H1 (cell line): ENCODE measurements at regions not wholly inside any gene's neighbourhood (a gene's known extent, or its start where the extent isn't known, plus 50 kb on each side); places are given as distances from the start of the nearest gene placed in this dataset.

Experiments used
- CTCF ChIA-PET: fragments of 300-600 bp; sonication (Branson Sonifier 250); formaldehyde crosslinking; loops from one replicate; lab custom pipeline; 2021; ENCODE audit not compliant: partially characterized antibody; lab: Charles Lee
- POLR2A ChIA-PET: fragments of 300-600 bp; sonication (Branson Sonifier 250); formaldehyde crosslinking; loops from one replicate; lab custom pipeline; 2021; ENCODE audit warnings: inconsistent platforms; ENCODE audit not compliant: partially characterized antibody; lab: Charles Lee
- DNase-seq, 2 experiments: peaks; one replicate each; pipeline versions ENCODE4 v3.0.0 to v3.0.0-alpha.2; 2010 to 2022; ENCODE audit warnings: low spot score in 2 of 2, low read depth in 1 of 2, mixed read lengths in 1 of 2
- FAIRE-seq: peaks from 2 replicates; lab custom pipeline; 2011; peaks lifted over from hg19 to GRCh38; lab: Jason Lieb, UNC
- H2AFZ ChIP-seq: 2 replicates; pipeline ENCODE4 v1.8.1; 2012; ENCODE audit warnings: low read length, inconsistent platforms
- H2AK5ac ChIP-seq: 2 replicates; pipeline ENCODE4 v1.6.1; 2013; ENCODE audit warnings: low read depth, low read length
- H2BK120ac ChIP-seq: replicated peaks from 2 replicates; pipeline ENCODE3; 2013; ENCODE audit warnings: low read depth, low read length, inconsistent platforms
- H2BK12ac ChIP-seq: 2 replicates; pipeline ENCODE4 v1.6.1; 2013; ENCODE audit warnings: low read depth, low read length
- H2BK15ac ChIP-seq: 2 replicates; pipeline ENCODE4 v1.6.1; 2013; ENCODE audit warnings: low read length
- H2BK20ac ChIP-seq: 2 replicates; pipeline ENCODE4 v1.6.1; 2013; ENCODE audit warnings: low read length
- H2BK5ac ChIP-seq: 2 replicates; pipeline ENCODE4 v1.6.1; 2013; ENCODE audit warnings: low read depth, low read length
- H3K14ac ChIP-seq: 2 replicates; pipeline ENCODE4 v1.6.1; 2013; ENCODE audit warnings: inconsistent platforms; ENCODE audit not compliant: insufficient read length
- H3K18ac ChIP-seq: 2 replicates; pipeline ENCODE4 v1.6.1; 2013; ENCODE audit warnings: low read length; ENCODE audit errors: extremely low read depth
- H3K23ac ChIP-seq: 2 replicates; pipeline ENCODE4 v1.6.1; 2013; ENCODE audit warnings: inconsistent platforms; ENCODE audit not compliant: insufficient read length
- H3K23me2 ChIP-seq: 2 replicates; pipeline ENCODE4 v1.6.1; 2013; ENCODE audit warnings: low read depth, low read length
- H3K27ac ChIP-seq: 2 replicates; pipeline ENCODE4 v1.6.1; 2011; ENCODE audit warnings: low read depth, low read length, inconsistent platforms
- H3K27me3 ChIP-seq, 4 experiments: replicated peaks in 1 of 4; 1 replicate in 1 of 4; 2 replicates in 3 of 4; pipeline versions ENCODE4 v1.6.1 to v1.8.1; 2011 to 2013; ENCODE audit warnings: low read length in 3 of 4, mild to moderate bottlenecking in 3 of 4, inconsistent platforms in 2 of 4, mixed read lengths in 2 of 4, moderate library complexity in 1 of 4; ENCODE audit not compliant: control insufficient read depth in 3 of 4, insufficient read depth in 3 of 4; ENCODE audit errors: extremely low read depth in 1 of 4
- H3K36me3 ChIP-seq, 4 experiments: 2 replicates each; pipeline versions ENCODE4 v1.6.1 to v1.8.1; 2011 to 2013; ENCODE audit warnings: mild to moderate bottlenecking in 4 of 4, low read length in 3 of 4, moderate library complexity in 2 of 4, control low read depth in 1 of 4, inconsistent platforms in 1 of 4; ENCODE audit not compliant: insufficient read depth in 4 of 4, control insufficient read depth in 2 of 4
- H3K4ac ChIP-seq: replicated peaks from 2 replicates; pipeline ENCODE3; 2013; ENCODE audit warnings: low read length, low read depth, mixed read lengths, inconsistent platforms; ENCODE audit not compliant: insufficient read length
- H3K4me1 ChIP-seq, 4 experiments: replicated peaks in 1 of 4; 1 replicate in 1 of 4; 2 replicates in 3 of 4; pipeline versions ENCODE4 v1.6.1 to v1.8.1; 2011 to 2013; ENCODE audit warnings: low read length in 3 of 4, inconsistent platforms in 2 of 4, mixed read lengths in 1 of 4; ENCODE audit not compliant: insufficient read depth in 4 of 4, control insufficient read depth in 3 of 4
- H3K4me2 ChIP-seq, 2 experiments: 2 replicates each; pipeline versions ENCODE4 v1.6.1 to v1.8.1; 2011 to 2013; ENCODE audit warnings: low read depth in 2 of 2, low read length in 2 of 2, control low read depth in 1 of 2, inconsistent platforms in 1 of 2, mild to moderate bottlenecking in 1 of 2; ENCODE audit not compliant: insufficient read depth in 1 of 2
- H3K4me3 ChIP-seq, 4 experiments: fragments of 200-600, 300-600 bp in 1 of 4; sonication (generic), shearing (Covaris generic), sonication (Bioruptor Twin) in 1 of 4; 2 replicates each; pipeline versions ENCODE4 v1.5.1 to v1.8.1; 2011 to 2016; ENCODE audit warnings: low read length in 4 of 4, low read depth in 3 of 4, control low read depth in 2 of 4, inconsistent platforms in 2 of 4, mild to moderate bottlenecking in 2 of 4, mixed read lengths in 1 of 4, moderate library complexity in 1 of 4; ENCODE audit not compliant: insufficient read depth in 2 of 4; ENCODE audit errors: extremely low read depth in 1 of 4
- H3K56ac ChIP-seq: replicated peaks from 2 replicates; pipeline ENCODE3; 2013; ENCODE audit warnings: low read depth, mild to moderate bottlenecking, mixed read lengths, low read length, inconsistent platforms; ENCODE audit not compliant: insufficient read length
- H3K79me1 ChIP-seq: 2 replicates; pipeline ENCODE4 v1.6.1; 2013; ENCODE audit warnings: low read depth, low read length, control low read depth
- H3K79me2 ChIP-seq, 2 experiments: 2 replicates each; pipeline versions ENCODE4 v1.6.1 to v1.8.1; 2012 to 2013; ENCODE audit warnings: low read length in 2 of 2, mild to moderate bottlenecking in 2 of 2, inconsistent platforms in 1 of 2; ENCODE audit not compliant: insufficient read depth in 2 of 2, control insufficient read depth in 1 of 2
- H3K9ac ChIP-seq, 4 experiments: replicated peaks in 1 of 4; 1 replicate in 1 of 4; 2 replicates in 3 of 4; pipeline versions ENCODE4 v1.6.1 to v1.8.1; 2011 to 2013; ENCODE audit warnings: low read depth in 3 of 4, low read length in 3 of 4, control low read depth in 2 of 4, mild to moderate bottlenecking in 2 of 4, moderate library complexity in 2 of 4, inconsistent platforms in 1 of 4; ENCODE audit errors: extremely low read depth in 1 of 4
- H3K9me3 ChIP-seq, 2 experiments: 2 replicates each; pipeline versions ENCODE4 v1.6.1 to v1.8.1; 2012 to 2013; ENCODE audit warnings: mild to moderate bottlenecking in 2 of 2, moderate library complexity in 2 of 2, control low read depth in 1 of 2, inconsistent platforms in 1 of 2, low read depth in 1 of 2, low read length in 1 of 2, mixed read lengths in 1 of 2; ENCODE audit not compliant: insufficient read depth in 2 of 2
- H4K20me1 ChIP-seq, 2 experiments: replicated peaks in 1 of 2; 2 replicates each; pipeline versions ENCODE3 to v1.8.1; 2011 to 2013; ENCODE audit warnings: inconsistent platforms in 2 of 2, low read length in 2 of 2, mild to moderate bottlenecking in 1 of 2; ENCODE audit not compliant: insufficient read depth in 2 of 2, control insufficient read depth in 1 of 2
- H4K5ac ChIP-seq: 2 replicates; pipeline ENCODE4 v1.6.1; 2013; ENCODE audit warnings: low read length, low read depth, mixed read lengths, inconsistent platforms; ENCODE audit not compliant: insufficient read length
- H4K8ac ChIP-seq: 2 replicates; pipeline ENCODE4 v1.8.0; 2013; ENCODE audit warnings: mild to moderate bottlenecking, moderate library complexity, low read length, inconsistent platforms; ENCODE audit not compliant: insufficient read depth; ENCODE audit errors: extremely low read depth
- H4K91ac ChIP-seq: replicated peaks from 2 replicates; pipeline ENCODE3; 2013; ENCODE audit warnings: low read length, mixed read lengths, inconsistent platforms; ENCODE audit not compliant: insufficient read length
- CEBPB ChIP-seq: IDR thresholded peaks from 2 replicates; pipeline ENCODE4 v1.6.1; 2012; ENCODE audit warnings: low read depth, low read length
- EGR1 ChIP-seq: IDR thresholded peaks from 2 replicates; pipeline ENCODE4 v1.6.1; 2011; ENCODE audit warnings: low read depth, low read length, borderline replicate concordance
- GABPA ChIP-seq: IDR thresholded peaks from 2 replicates; pipeline ENCODE4 v1.6.1; 2011; ENCODE audit warnings: mild to moderate bottlenecking, low read length, moderate library complexity, borderline replicate concordance; ENCODE audit not compliant: insufficient read depth
- HDAC6 ChIP-seq: IDR thresholded peaks from one replicate; pipeline ENCODE4 v1.7.1; 2012; ENCODE audit warnings: low read depth, mild to moderate bottlenecking, inconsistent platforms, low read length, moderate library complexity
- JUN ChIP-seq: IDR thresholded peaks from 2 replicates; pipeline ENCODE4 v1.6.1; 2011; ENCODE audit warnings: low read depth, mild to moderate bottlenecking, improper control_type of control experiment, low read length
- KDM1A ChIP-seq: fragments of 200-600, 300-600 bp; sonication (generic); IDR thresholded peaks from 2 replicates; pipeline ENCODE4 v1.7.1; 2016; ENCODE audit warnings: mild to moderate bottlenecking, low read length, borderline replicate concordance
- KDM4A ChIP-seq: IDR thresholded peaks from one replicate; pipeline ENCODE4 v1.7.1; 2012; ENCODE audit warnings: low read depth, mild to moderate bottlenecking, moderate library complexity, low read length, inconsistent platforms; ENCODE audit not compliant: severe bottlenecking
- KDM5A ChIP-seq: fragments of 200-600 bp; IDR thresholded peaks from 2 replicates; pipeline ENCODE4 v1.7.1; 2012; ENCODE audit warnings: mild to moderate bottlenecking, low read length, inconsistent platforms, mixed read lengths
- MAFK ChIP-seq: IDR thresholded peaks from 2 replicates; pipeline ENCODE4 v1.6.1; 2012; ENCODE audit warnings: low read depth, mild to moderate bottlenecking, improper control_type of control experiment, low read length
- PHF8 ChIP-seq: fragments of 200-600 bp; sonication (generic); conservative IDR thresholded peaks from 2 replicates; pipeline ENCODE4 v1.7.1; 2012; ENCODE audit warnings: low read depth, mild to moderate bottlenecking, inconsistent platforms, low read length, moderate library complexity
- POLR2AphosphoS5 ChIP-seq: IDR thresholded peaks from 2 replicates; pipeline ENCODE4 v1.6.1; 2011; ENCODE audit warnings: low read depth, low read length
- RAD21 ChIP-seq, 2 experiments: IDR thresholded peaks in 1 of 2; conservative IDR thresholded peaks in 1 of 2; 2 replicates each; pipeline ENCODE4 v1.6.1; 2011; ENCODE audit warnings: low read depth in 2 of 2, low read length in 2 of 2, improper control_type of control experiment in 1 of 2, inconsistent platforms in 1 of 2, mild to moderate bottlenecking in 1 of 2, moderate library complexity in 1 of 2
- SIN3A ChIP-seq, 2 experiments: IDR thresholded peaks in 1 of 2; conservative IDR thresholded peaks in 1 of 2; 2 replicates each; pipeline ENCODE4 v1.6.1; 2011 to 2012; ENCODE audit warnings: low read length in 2 of 2, improper control_type of control experiment in 1 of 2, low read depth in 1 of 2, mild to moderate bottlenecking in 1 of 2
- SIRT6 ChIP-seq: IDR thresholded peaks from one replicate; pipeline ENCODE4 v1.7.1; 2012; ENCODE audit warnings: low read length, inconsistent platforms
- SP1 ChIP-seq: IDR thresholded peaks from 2 replicates; pipeline ENCODE4 v1.6.1; 2011; ENCODE audit warnings: low read depth, low read length
- ZNF274 ChIP-seq: IDR thresholded peaks from 2 replicates; pipeline ENCODE4 v1.7.0; 2012; ENCODE audit warnings: low read length, borderline replicate concordance; ENCODE audit errors: extremely low read depth
- WGBS, 2 experiments: shearing (Covaris generic) in 1 of 2; methylation state at CpG; one replicate each; pipeline versions ENCODE4 v1.1.6 to v1.1.7; 2013 to 2015; ENCODE audit warnings: low lambda C conversion rate in 2 of 2, mixed read lengths in 2 of 2, inconsistent platforms in 1 of 2, low coverage in 1 of 2, missing lambda C conversion rate in 1 of 2; ENCODE audit not compliant: insufficient replicate concordance in 2 of 2, insufficient coverage in 1 of 2, insufficient read length in 1 of 2; ENCODE audit errors: extremely low coverage in 1 of 2, missing lambda C conversion rate in 1 of 2; 5-methylcytosine and 5-hydroxymethylcytosine counted together

DNA sequence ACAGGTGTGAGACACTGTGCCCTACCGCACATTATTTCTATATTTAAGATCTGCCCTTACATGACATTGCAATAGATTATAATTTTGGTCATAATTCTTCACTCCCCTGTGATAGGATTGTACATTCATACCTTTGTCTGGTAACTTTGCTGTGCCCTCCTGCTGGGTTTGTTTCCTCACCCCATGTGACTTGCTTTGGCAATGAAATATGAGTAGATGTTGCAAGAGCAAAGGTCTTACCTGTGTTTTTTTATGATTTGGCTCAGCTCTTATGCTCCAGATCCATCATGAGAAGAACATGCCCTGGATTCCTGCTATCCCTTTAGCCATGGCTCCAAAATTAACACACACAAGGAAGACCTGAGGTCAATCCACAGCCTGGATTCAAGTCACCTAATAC lies 137.7 kb upstream of the EOMES start:
- Histone ChIP-seq H3K14ac (no peak overlapping the region), H2BK120ac (no peak overlapping the region), H3K23me2 (no peaks in the 10 kb centered on the region), H3K18ac (no peak overlapping the region), H4K5ac (no peak overlapping the region), H3K56ac (no peak overlapping the region), H3K4me3 (no peak overlapping the region), H2BK12ac (no peak overlapping the region), H3K4ac (no peak overlapping the region), H2AK5ac (no peak overlapping the region), H3K36me3 (no peaks in the 10 kb centered on the region), H3K79me2 (no peaks in the 10 kb centered on the region), H3K9me3 (0 out of 4 replicates have a peak, but pooled peaks cover 0 to 3% of the 10 kb centered on the region in 2 experiments), H2BK15ac (no peak overlapping the region), H3K27me3 (no peaks in the 10 kb centered on the region), H4K8ac (no peak overlapping the region), H3K4me2 (no peak overlapping the region), H2BK20ac (no peak overlapping the region), H4K20me1 (no peaks in the 10 kb centered on the region), H3K27ac (no peak overlapping the region), H3K23ac (no peak overlapping the region), H4K91ac (no peak overlapping the region), H3K9ac (no peak overlapping the region), H3K4me1 (no peaks in the 10 kb centered on the region), H2AFZ (no peak overlapping the region), H3K79me1 (no peaks in the 10 kb centered on the region), H2BK5ac (no peak overlapping the region)
- WGBS, 2 experiments: 94% methylated on average over 1 of the region's 1 CpG; no CpG with 5 or more reads in 1 of the 2 experiments
- FAIRE-seq (no peak), DNase-seq (no peak)
- ChIA-PET CTCF (no interaction called here), POLR2A (no interaction called here)
- no peak for TF ChIP-seq ZNF274
- TF ChIP-seq HDAC6: no peak
- TF ChIP-seq SIN3A (conservative IDR thresholded peaks at IDR 0.05 in 1 of 2, IDR thresholded peaks at IDR 0.05 in 1 of 2; ENCODE audit: low read depth in 1 of 2, low read length in 2 of 2): no peak
- no peak for TF ChIP-seq PHF8
- no peak for TF ChIP-seq RAD21 (IDR thresholded peaks at IDR 0.05 in 1 of 2, conservative IDR thresholded peaks at IDR 0.05 in 1 of 2; ENCODE audit: low read depth in 2 of 2, low read length in 2 of 2)
- no peak for TF ChIP-seq SP1
- no peak for TF ChIP-seq SIRT6
- no peak for TF ChIP-seq KDM1A
- TF ChIP-seq KDM5A: no peak
- TF ChIP-seq GABPA: no peak
- TF ChIP-seq JUN: no peak
- TF ChIP-seq EGR1: no peak
- no peak for TF ChIP-seq CEBPB
- no peak for TF ChIP-seq KDM4A
- no peak for TF ChIP-seq POLR2AphosphoS5
- TF ChIP-seq MAFK: no peak
